ENCODE measurements at regions not wholly inside any gene's neighbourhood (a gene's known extent, or its start where the extent isn't known, plus 50 kb on each side); places are given as distances from the start of the nearest gene placed in this dataset.

DNA sequence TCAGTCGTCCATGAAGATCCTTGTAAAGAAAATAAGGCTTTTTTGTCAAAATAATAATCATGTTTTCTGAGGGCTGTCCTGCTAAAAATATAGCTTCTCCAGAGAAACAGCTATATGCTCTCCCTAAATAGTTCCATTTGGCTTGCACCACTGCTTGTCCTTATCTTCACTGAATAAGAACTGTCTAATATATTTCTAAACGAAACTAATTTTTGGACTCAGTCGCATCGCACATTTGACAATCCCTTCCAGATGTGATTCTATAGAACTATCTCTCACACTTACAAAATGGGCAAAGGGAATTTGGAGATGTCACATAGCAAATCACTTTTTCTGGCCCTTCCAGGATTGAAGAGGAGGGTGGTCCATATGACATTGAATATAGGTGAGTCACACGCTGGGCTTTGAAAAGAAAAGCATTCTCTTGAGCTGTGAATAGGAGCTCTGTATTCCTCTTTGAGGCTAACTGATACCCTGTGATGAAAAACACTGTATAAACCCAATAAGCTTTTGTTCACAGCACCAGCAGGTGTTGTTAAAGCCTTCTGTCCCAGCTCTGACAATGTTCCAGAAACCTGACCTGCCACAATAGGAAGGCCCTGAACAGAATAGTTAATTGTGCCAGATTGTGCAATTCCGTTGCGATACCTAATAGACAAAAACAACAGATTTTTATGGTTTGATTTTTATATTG, 1144.2 kb downstream of the ROBO2 start:
- TF ChIP-seq CBX5 (CRISPR knock-in tag; IDR thresholded peaks at IDR 0.05; ENCODE audit: borderline replicate concordance): no peak
- TF ChIP-seq, protein P1, sequence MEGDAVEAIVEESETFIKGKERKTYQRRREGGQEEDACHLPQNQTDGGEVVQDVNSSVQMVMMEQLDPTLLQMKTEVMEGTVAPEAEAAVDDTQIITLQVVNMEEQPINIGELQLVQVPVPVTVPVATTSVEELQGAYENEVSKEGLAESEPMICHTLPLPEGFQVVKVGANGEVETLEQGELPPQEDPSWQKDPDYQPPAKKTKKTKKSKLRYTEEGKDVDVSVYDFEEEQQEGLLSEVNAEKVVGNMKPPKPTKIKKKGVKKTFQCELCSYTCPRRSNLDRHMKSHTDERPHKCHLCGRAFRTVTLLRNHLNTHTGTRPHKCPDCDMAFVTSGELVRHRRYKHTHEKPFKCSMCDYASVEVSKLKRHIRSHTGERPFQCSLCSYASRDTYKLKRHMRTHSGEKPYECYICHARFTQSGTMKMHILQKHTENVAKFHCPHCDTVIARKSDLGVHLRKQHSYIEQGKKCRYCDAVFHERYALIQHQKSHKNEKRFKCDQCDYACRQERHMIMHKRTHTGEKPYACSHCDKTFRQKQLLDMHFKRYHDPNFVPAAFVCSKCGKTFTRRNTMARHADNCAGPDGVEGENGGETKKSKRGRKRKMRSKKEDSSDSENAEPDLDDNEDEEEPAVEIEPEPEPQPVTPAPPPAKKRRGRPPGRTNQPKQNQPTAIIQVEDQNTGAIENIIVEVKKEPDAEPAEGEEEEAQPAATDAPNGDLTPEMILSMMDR (CRISPR knock-in tag; IDR thresholded peaks at IDR 0.05): no peak
